ENCODE measurements at regions not wholly inside any gene's neighbourhood (a gene's known extent, or its start where the extent isn't known, plus 50 kb on each side); places are given as distances from the start of the nearest gene placed in this dataset.

GRCh38 chr6:25127076-25127837, 151.9 kb upstream of the CARMIL1 start:
- Mint-ChIP-seq H3K4me3 (no peak overlapping the region), H3K27me3 (ENCODE audit: insufficient read depth) (peaks cover 8% of the 10 kb centered on the region), H3K4me1 (peaks cover 4% of the 10 kb centered on the region), H3K27ac (no peak overlapping the region), H3K36me3 (ENCODE audit: low read depth) (no peaks in the 10 kb centered on the region), H3K9me3 (peaks cover 14% of the 10 kb centered on the region)
- Histone ChIP-seq H3K36me3 (ENCODE audit: control insufficient read depth, insufficient read depth, low read length) (no peaks in the 10 kb centered on the region), H3K4me1 (ENCODE audit: control insufficient read depth, insufficient read depth, low read length) (no peaks in the 10 kb centered on the region), H3K9ac (ENCODE audit: extremely low read depth, low read length, poor library complexity, severe bottlenecking) (no peak overlapping the region), H3K4me3 (ENCODE audit: low read length) (no peak overlapping the region), H3K27me3 (ENCODE audit: control insufficient read depth, insufficient read depth, low read length, poor library complexity, severe bottlenecking) (no peaks in the 10 kb centered on the region), H3K27ac (ENCODE audit: low read depth, low read length) (no peak overlapping the region), H3K9me3 (ENCODE audit: control insufficient read depth, low read length) (peaks cover 10% of the 10 kb centered on the region)
- no peak for DNase-seq
- WGBS, 2 experiments (ENCODE audit: insufficient coverage in 1 of 2, insufficient read length in 1 of 2): 87 to 100% methylated on average over 1 to 5 of the region's 5 CpGs
- no peak for TF ChIP-seq CTCF (conservative IDR thresholded peaks at IDR 0.05)

GRCh38 chr6:25130518-25130917, 148.7 kb upstream of the CARMIL1 start:
- Histone ChIP-seq H3K36me3 (ENCODE audit: control insufficient read depth, insufficient read depth, low read length) (no peaks in the 10 kb centered on the region), H3K9me3 (ENCODE audit: control insufficient read depth, low read length) (peaks cover 41% of the 10 kb centered on the region), H3K27ac (ENCODE audit: low read depth, low read length) (no peak overlapping the region), H3K4me3 (ENCODE audit: low read length) (no peak overlapping the region), H3K27me3 (ENCODE audit: control insufficient read depth, insufficient read depth, low read length, poor library complexity, severe bottlenecking) (no peaks in the 10 kb centered on the region), H3K9ac (ENCODE audit: extremely low read depth, low read length, poor library complexity, severe bottlenecking) (no peak overlapping the region), H3K4me1 (ENCODE audit: control insufficient read depth, insufficient read depth, low read length) (no peaks in the 10 kb centered on the region)
- WGBS, 2 experiments (ENCODE audit: insufficient coverage in 1 of 2, insufficient read length in 1 of 2): 91% methylated on average over 2 of the region's 2 CpGs; no CpG with 5 or more reads in 1 of the 2 experiments
- no peak for TF ChIP-seq CTCF (conservative IDR thresholded peaks at IDR 0.05)
- H3K4me3 Mint-ChIP-seq: no peak overlapping the region
- peaks cover 4% of the 10 kb centered on the region for H3K36me3 Mint-ChIP-seq (ENCODE audit: low read depth)
- DNase-seq: no peak
- peaks cover 4% of the 10 kb centered on the region for H3K4me1 Mint-ChIP-seq
- peaks cover 5% of the 10 kb centered on the region for H3K27me3 Mint-ChIP-seq (ENCODE audit: insufficient read depth)
- H3K9me3 Mint-ChIP-seq: peaks cover 39% of the 10 kb centered on the region
- H3K27ac Mint-ChIP-seq: no peak overlapping the region

- Mint-ChIP-seq H3K27ac (no peak overlapping the region), H3K4me1 (peaks cover 4% of the 10 kb centered on the region), H3K36me3 (ENCODE audit: low read depth) (peaks cover 4% of the 10 kb centered on the region), H3K4me3 (no peak overlapping the region), H3K27me3 (ENCODE audit: insufficient read depth) (peaks cover under 1% of the 10 kb centered on the region), H3K9me3 (peaks cover 50% of the 10 kb centered on the region)
- Histone ChIP-seq H3K9ac (ENCODE audit: extremely low read depth, low read length, poor library complexity, severe bottlenecking) (no peak overlapping the region), H3K27ac (ENCODE audit: low read depth, low read length) (no peak overlapping the region), H3K4me3 (ENCODE audit: low read length) (no peak overlapping the region), H3K4me1 (ENCODE audit: control insufficient read depth, insufficient read depth, low read length) (no peaks in the 10 kb centered on the region), H3K27me3 (ENCODE audit: control insufficient read depth, insufficient read depth, low read length, poor library complexity, severe bottlenecking) (no peaks in the 10 kb centered on the region), H3K36me3 (ENCODE audit: control insufficient read depth, insufficient read depth, low read length) (no peaks in the 10 kb centered on the region), H3K9me3 (ENCODE audit: control insufficient read depth, low read length) (peaks cover 41% of the 10 kb centered on the region)
- DNase-seq: no peak
- TF ChIP-seq CTCF (conservative IDR thresholded peaks at IDR 0.05): no peak
- 88% methylated on average over 1 of the region's 1 CpG; no CpG with 5 or more reads in 1 of the 2 experiments for WGBS, 2 experiments (ENCODE audit: insufficient coverage in 1 of 2, insufficient read length in 1 of 2)
Measured at GRCh38 chr6:25132934-25133333, 146.2 kb upstream of the CARMIL1 start.
